ENCODE measurements at regions not wholly inside any gene's neighbourhood (a gene's known extent, or its start where the extent isn't known, plus 50 kb on each side); places are given as distances from the start of the nearest gene placed in this dataset.

DNA sequence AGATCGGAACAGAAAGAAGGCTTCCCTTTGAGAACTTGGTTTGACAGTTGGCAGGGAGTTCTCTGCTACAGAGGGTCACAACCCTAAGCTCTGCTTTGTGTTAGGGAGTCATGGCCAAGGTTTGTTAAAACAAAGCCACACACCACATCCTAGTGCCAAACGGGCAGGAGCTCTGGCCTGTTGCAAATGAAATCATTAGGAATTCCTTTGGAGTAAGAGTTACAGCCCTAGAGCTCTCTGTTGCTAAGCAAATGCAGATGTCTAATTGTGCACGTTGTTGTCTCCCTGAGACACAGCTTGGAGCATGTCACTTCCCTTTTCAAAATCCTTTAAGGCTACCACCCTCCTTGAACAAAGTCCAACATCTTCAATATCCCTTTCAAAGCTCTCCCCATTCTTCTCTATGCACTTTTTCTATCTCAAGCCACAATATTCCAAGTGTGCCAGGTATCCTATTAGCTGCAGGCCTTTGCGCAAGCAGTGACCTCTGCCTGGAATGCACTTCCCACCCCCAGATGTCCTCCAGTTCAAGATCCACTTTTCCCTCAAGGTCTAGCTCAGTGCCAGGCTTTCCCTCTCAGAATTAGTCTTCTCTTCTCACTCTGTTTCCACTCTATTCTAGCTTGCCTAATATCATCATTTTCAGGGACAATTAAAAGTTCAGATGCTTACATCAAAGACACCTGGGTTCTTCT is 253.7 kb upstream of the POU2AF2 start:
- FAIRE-seq: no peak

DNA sequence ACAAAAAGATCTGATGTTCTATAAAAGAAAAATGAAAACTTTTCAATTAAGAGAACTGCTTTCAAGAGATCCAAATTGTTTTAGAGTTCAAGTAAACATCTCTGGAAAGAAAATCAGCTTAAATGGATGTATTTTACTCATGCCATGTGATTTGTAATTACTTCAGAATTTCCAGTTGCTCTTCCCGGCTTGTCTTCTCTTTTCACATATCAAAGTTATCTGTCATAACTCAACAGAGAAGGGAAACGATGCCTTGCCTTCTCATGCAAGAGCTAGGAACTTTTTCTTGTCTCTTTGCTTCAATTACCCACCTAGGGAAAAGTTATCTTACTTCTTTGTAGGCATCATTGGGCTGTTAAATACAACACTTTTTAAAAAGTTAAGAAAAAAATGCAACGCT is 255.2 kb upstream of the POU2AF2 start:
- no peak for DNase-seq (ENCODE audit: extremely low spot score, insufficient read length, low read depth)

More for the DNA sequence above, 253.7 kb upstream of the POU2AF2 start:
- no peak for DNase-seq (ENCODE audit: extremely low spot score, insufficient read length, low read depth)

DNA sequence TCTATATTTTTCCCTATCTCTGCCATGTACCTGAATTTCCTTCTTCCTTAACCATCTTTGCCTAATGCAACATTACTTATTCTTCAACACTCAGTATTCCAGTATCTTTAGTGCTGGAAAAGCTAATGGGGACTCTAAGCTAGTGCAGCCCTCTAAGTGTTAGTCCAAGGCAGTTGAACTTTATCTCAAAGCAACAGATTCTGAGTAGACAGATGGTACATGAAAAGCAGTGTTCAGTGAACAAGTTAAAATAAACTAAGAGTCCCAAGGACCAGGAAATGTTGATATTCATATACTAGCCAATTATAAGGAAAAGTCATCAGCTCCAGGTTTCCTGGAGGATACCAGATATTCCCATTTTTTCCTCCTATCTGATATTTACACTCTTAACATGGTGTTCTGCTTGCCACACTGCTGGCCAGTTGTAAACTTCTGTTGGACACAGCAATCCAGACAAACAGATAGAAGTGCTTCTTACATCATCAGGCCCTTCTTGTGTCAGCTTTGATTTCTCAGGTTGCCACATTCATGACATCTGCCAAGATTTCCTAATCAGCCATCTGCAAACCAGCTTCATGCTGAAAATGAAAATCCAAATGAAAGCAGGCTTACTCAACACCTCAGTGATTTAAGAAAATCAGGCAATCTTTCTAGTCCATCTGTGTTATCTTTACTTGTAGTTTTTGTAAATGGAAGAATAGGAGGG is 255.9 kb upstream of the POU2AF2 start:
- FAIRE-seq: no peak
- no peak for DNase-seq (ENCODE audit: extremely low spot score, insufficient read length, low read depth)

More for the DNA sequence above, 255.2 kb upstream of the POU2AF2 start:
- no peak for FAIRE-seq

DNA sequence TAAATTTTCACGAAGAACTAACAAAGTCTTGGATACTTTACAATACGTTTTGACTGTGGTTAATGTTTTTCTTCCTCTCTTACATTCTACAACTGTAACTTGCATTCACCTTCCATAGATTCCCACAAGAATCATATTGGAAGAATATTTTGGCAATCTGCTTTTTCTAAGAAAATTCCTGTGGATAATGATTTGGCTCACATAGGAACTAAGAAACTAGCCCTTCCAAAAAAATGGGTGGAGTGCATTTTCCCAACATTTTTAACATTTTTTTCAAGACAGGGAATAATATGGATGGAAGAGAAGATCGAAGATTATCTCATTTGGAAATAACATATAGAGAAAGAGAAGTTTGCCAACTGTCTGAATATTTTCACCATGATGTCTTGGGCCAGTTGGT is 256.9 kb upstream of the POU2AF2 start:
- FAIRE-seq (no peak), DNase-seq (ENCODE audit: extremely low spot score, insufficient read length, low read depth) (no peak)

DNA sequence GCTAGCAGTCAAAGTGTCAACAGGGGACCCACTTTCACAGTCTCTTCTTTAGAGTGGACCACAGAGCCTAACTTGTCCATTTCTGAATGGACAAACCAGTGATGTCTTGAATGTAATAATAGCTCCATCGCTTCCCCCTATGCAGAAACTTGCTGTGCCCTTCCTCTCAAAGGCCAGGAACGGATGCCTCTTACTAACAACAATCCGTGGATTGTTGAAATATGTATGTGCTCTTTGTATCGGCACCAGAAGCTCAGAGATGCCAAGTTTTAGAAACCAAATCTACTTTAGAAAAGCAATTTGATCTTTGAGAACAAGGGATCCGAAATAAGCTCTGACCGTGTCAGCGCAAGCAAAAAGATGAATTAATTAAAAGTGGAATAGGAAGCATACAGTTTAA is 259.5 kb upstream of the POU2AF2 start:
- no peak for FAIRE-seq
- DNase-seq (ENCODE audit: extremely low spot score, insufficient read length, low read depth): no peak

DNA sequence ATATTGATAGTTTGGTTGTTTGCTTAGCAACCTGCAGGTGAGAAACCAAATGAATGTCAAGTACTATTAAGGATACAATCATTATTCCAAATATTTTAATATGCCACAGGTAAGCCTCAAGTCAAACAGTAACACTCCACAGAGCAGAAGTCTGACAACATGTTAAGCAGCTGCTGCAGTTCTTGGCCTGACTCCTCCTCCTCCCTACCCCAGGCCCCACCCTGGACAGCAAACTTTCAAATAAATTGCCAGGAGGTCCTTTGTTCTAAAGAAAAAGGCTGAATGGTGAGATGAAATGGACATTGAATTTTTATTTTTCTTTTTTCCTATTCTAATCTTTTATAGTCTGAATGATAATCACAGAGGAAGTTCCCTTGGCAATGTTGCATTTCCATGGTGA is 260.0 kb upstream of the POU2AF2 start:
- FAIRE-seq (no peak), DNase-seq (ENCODE audit: extremely low spot score, insufficient read length, low read depth) (no peak)

DNA sequence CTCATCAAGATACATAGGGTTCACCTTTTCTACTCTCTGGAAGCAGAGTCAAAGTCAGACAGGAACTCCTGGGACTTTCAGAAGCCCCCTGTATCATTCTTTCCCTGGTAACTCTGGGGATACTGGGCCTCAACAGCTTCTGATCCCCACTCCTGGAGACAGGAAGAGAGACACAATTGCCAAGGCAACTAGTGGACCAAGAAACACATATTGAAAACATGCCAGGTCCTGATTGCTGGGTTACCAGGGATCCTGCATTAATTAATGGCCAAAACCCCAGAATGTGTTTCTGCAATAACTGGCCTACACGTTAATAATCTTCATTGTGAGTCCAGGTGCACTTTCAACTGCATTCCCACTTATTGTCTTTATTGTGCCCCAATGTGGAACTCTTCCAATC is 260.8 kb upstream of the POU2AF2 start:
- FAIRE-seq (no peak), DNase-seq (ENCODE audit: extremely low spot score, insufficient read length, low read depth) (no peak)

DNA sequence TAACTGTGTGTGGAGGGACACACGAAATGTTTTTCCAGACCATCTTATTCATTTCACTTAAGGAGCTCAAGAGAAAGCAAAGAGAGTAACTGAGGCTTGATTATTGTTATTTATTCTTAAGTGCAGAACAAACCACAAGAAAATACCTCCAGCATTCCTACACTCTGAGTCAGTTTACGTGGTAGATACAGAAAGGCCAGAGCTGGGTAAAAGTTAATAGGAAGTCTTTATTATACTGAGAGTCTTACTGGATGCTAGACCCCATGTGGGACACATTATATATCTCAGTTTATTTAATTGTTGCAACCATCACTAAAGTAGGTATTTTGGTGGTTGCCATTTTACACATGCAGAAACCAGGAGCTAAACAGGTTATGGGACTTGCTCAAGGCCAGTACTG is 261.4 kb upstream of the POU2AF2 start:
- no peak for FAIRE-seq
- no peak for DNase-seq (ENCODE audit: extremely low spot score, insufficient read length, low read depth)

DNA sequence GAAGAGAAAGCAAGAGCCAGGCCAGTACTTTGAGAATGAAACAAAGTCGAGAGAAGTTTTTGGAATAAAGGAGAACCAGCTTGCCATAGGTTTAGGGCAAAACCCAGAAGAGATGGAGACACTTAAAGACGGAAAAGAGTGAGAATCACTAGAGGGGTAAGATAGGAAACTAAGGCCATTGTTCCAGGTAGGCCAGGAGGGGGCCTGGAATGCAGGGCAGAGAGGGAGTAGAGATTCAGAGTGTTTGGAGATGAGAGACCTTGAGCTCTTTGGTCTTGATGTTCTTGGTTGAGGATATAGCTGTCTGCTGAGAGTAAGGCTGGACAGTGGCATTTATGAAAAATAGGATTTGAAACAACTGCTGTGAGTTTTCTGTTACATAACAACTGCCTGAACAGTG is 263.3 kb upstream of the POU2AF2 start:
- FAIRE-seq (no peak), DNase-seq (ENCODE audit: extremely low spot score, insufficient read length, low read depth) (no peak)

DNA sequence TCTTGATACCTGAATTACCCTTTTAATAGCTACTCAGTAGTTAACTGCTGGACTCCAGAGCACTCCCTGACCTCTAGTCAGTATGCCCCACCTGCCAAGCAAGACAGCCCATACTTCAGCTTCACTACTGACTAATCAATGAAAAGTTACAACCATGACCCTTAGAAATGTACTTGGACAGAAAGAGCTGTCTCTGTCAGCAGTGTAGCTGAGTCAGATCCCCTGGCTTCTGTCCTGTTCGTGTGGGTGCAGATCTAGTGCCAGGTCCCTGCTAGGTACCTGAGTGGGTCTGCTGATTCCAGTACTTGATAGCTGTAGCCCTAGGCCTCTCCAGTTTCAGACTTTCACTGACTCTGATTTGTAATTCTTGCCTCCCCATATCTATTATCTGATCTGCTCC is 265.8 kb upstream of the POU2AF2 start:
- FAIRE-seq (no peak), DNase-seq (ENCODE audit: extremely low spot score, insufficient read length, low read depth) (no peak)

DNA sequence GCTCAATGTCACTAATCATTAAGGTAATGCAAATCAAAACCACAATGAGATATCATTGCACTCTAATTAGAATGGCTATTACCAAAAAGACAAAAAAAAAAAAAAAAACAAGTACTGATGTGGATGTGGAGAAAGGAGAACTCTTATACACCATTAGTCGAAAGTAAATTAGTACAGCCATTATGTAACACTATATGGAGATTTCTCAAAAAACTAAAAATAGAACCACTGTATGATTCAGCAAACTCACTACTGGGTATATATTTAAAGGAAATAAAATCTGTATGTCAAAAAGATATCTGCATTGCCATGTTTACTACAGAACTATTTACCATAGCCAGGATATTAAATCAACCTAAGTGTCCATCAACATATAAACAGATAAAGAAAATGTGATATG is 265.4 kb upstream of the ARHGAP20 start:
- no peak for DNase-seq (ENCODE audit: extremely low spot score, insufficient read length, low read depth)
- FAIRE-seq: no peak

DNA sequence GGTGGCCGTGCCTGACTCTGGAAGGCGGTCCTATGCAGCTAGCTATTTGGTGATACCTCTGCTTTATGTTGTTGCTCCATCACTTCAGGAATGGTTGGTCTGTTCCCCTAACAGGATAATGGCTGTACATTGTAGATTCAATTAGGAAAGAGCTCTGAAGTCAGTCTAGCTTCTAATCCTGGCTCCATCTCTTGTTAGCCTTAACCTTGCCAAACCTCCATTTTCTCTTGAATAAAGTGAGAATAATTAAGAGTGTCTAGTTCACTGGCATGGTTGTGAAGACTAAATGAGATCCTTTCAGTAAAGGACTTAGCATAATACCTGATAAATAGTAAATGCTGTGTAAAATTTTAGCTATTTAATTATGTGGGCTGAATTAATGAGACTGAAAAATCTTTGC is 262.5 kb upstream of the ARHGAP20 start:
- DNase-seq (ENCODE audit: extremely low spot score, insufficient read length, low read depth): no peak
- no peak for FAIRE-seq

DNA sequence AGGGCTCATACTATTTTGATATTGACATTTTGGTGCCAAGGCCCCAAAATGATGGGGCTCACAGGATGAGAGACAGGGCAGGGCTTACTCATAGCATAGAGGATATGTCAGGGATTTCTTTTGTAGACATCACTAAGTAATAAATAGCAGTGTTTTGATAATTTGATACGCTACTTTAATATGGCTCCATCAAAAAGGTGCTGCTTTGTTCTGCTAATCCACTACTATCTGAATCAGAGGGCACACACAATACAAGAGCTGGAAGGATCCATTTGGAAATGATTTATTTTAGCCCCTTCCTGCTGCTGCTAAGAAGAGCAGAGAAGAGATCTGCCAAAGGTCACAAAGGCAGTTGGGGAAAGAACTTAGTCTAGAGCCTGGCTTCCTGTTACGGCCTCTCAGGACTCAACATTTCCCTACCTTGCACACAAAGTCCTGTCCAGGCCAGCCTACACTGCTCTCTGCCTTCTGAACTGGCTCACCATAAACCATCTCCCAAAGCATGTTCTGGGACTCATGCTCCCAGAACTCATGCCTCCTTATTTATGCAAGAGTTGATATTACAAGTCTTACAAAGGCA is 261.3 kb upstream of the ARHGAP20 start:
- FAIRE-seq (no peak), DNase-seq (ENCODE audit: extremely low spot score, insufficient read length, low read depth) (no peak)

DNA sequence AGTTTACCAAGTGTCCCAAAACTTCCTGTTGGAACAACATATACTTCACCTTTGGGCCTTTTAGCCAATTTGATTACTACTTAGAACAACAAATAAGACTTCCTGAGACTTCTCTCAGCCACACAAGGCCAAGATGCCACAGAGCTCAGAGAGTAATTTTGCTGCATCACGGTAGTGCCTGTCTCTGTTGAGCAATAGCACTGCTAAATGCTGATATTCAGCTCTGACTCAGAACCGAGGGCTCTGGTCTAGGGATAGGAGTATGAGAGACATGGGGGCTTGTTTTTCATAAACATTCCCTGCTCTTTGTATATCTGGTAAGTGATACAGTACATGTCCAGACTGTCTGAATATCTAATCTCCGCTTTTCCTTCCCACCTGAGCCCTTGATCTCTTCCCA is 260.4 kb upstream of the ARHGAP20 start:
- FAIRE-seq: no peak

DNA sequence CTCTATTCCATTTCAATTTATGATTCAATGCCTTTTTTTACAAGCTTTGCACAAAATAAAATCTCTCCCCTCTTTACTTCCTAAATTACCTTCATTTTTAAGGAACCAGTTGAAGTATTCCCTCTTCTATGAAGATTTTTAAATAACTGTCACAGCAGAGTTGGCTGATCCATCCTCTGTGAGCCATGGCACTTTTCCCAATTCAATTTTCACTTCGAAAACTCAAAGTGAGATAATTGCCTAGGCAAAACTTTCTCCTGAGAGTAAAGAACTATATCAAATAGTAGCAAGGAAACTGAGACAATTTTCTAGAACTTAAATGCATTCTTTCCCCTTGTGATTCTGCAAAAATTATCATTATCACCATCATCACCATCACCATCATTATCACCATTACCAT is 259.9 kb upstream of the ARHGAP20 start:
- no peak for FAIRE-seq
- DNase-seq (ENCODE audit: extremely low spot score, insufficient read length, low read depth): no peak

More for the DNA sequence above, 260.4 kb upstream of the ARHGAP20 start:
- no peak for DNase-seq (ENCODE audit: extremely low spot score, insufficient read length, low read depth)

DNA sequence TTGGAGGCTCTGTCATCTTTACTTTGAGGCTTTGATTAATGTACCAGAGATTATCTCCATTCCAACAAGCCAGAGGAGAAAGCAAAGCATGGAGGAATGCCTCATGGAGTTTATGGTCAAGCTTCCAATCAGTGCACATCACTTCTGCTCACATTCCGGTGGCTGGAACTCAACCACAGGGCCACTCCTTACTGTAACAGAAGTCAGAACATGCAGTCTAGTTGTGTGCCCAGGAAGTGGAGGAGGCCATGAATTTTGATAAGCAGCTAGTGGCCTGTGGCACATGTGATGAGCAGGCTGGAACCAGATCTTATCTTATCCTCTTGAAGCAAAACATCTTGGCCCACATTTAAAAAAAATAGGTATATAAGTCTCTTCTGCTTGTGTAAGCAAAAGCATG is 258.9 kb upstream of the ARHGAP20 start:
- DNase-seq (ENCODE audit: extremely low spot score, insufficient read length, low read depth) (no peak), FAIRE-seq (no peak)

DNA sequence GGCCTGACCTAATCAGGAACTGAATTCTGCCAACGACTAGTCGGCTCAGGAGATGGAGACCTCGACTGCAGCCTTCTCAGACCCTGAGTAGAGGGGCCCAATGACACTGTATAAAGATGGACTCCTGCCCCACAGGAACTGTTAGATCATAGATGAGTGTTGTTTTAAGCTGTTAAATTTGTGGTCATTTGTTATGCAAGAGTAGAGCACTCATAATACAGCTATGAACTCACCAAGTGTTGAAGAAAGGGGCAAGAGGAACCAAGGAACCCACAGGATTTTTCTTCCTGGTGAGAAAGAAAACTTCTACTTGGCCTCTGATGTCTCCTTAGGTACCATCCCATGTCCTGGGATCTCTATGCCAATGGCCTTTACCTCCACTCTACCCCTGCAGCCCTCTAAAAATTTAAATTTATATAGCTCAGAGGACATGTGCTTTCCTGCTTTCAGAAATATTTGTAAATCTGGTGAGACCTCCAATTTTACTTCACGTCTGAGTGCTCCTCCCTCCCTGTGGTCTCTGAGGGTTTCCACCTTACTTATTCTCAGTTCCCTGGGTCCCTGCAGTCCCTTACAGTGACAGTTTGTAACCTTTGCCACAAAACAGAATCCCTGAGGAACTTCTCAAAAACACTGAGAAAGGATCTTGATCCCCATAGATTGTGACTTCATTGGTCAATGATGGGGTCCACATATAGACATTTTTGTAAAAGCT is 256.3 kb upstream of the ARHGAP20 start:
- DNase-seq (ENCODE audit: extremely low spot score, insufficient read length, low read depth) (no peak), FAIRE-seq (no peak)

DNA sequence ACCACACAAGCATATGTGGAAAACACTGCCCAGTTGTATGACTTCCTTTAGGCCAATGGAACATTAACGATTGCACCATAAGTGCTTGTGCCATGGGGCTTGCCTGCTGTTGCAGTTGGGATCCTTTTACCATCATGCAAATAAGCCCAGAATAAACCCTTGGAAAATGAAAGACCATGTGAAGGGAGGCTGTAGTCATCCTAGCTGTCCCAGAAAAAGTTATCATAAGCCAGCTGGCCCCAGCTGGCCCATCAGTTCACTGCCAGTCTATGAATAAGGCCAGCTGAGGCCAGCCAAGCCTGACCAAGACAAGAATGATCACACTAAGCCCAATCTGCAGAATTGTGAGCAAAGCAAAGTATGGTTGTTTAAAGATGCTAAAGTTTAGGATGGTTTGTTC is 253.9 kb upstream of the ARHGAP20 start:
- DNase-seq (ENCODE audit: extremely low spot score, insufficient read length, low read depth) (no peak), FAIRE-seq (no peak)

DNA sequence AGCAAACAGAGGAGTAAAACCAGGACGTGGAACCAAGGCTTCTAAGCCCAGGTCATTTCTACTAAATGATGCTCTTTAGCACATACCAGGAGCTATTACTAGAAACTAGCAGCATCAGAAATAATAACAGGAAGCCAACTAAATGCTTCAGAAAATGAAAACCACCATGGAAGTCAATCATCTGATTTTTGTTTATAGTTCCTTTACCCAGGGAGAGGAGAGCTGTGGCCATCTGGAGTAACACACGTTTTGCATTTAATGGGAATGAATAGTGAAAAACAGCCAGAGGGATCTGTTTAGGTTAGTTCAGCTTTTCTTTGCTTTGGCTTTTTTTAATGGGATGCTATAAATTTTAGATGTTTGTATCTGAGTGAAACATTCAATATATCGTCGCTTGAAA is 250.7 kb upstream of the ARHGAP20 start:
- FAIRE-seq: no peak
- no peak for DNase-seq (ENCODE audit: extremely low spot score, insufficient read length, low read depth)

DNA sequence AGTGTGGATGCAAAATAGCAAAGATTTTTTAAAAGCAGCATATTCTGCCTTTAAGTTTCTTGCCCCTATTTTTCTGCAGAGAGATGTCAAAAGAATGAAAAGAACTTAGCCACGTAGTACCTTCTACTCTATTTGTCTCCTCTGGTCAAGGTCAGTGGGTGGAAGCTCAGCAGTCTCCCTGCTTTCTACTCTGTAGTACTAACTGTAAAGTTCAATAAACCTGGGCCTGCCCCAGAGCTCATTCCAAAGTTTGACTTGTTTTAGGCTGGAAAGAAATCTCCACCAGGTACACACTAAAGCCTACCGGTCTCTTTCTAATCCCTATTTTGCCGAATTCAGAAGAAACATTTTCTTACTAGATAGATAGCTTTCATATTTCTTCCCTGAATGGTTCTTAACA is 247.9 kb upstream of the ARHGAP20 start:
- FAIRE-seq: no peak
- DNase-seq (ENCODE audit: extremely low spot score, insufficient read length, low read depth): no peak

DNA sequence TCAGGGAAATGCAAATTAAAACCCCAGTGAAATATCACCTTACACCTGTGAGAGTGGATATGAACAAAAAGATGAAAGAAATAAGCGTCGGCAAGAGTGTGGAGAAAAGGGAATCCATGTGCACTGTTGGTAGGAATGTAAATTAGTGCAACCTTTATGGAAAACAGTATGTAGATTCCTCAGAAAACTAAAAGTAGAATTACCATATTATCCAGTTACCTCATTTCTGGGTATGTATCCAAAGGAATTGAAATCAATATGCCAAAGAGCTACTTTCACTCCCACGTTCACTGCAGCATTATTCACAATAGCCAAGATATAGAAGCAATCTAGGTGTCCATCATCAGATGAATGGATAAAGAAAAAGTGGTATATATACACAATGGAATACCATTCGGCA is 246.0 kb upstream of the ARHGAP20 start:
- DNase-seq (ENCODE audit: extremely low spot score, insufficient read length, low read depth): no peak
- no peak for FAIRE-seq
